ENCODE measurements at regions not wholly inside any gene's neighbourhood (a gene's known extent, or its start where the extent isn't known, plus 50 kb on each side); places are given as distances from the start of the nearest gene placed in this dataset.
A peak's percentile ranks its signal among the peaks of the same experiment; 100 is the strongest.
"Not testable (repeated sequence)": the region's sequence is repeated elsewhere in the genome, so short reads cannot be mapped to it uniquely, and the experiment has no call there.

- in situ Hi-C loops (cut with HindIII; ENCODE audit: low pct_ligation_motif_present, low pct_unique_long_range_greater_than_20kb, low sequenced_read_pairs) = no loop called here
- no peak for DNase-seq
These were observed 74.1 kb downstream of the SLC35B3 start for GRCh38 chr6:8361259-8361658.

- no peak for DNase-seq
- in situ Hi-C loops (cut with HindIII; ENCODE audit: low pct_ligation_motif_present, low pct_unique_long_range_greater_than_20kb, low sequenced_read_pairs) = no loop called here
These were observed 82.4 kb downstream of the SLC35B3 start for GRCh38 chr6:8352966-8353340.

- no peak for DNase-seq
- in situ Hi-C loops (cut with HindIII; ENCODE audit: low pct_ligation_motif_present, low pct_unique_long_range_greater_than_20kb, low sequenced_read_pairs) = no loop called here
These were observed 82.9 kb downstream of the SLC35B3 start for GRCh38 chr6:8352335-8352965.

- DNase-seq = no peak
- in situ Hi-C loops (cut with HindIII; ENCODE audit: low pct_ligation_motif_present, low pct_unique_long_range_greater_than_20kb, low sequenced_read_pairs) = no loop called here
These were observed 91.7 kb downstream of the SLC35B3 start for GRCh38 chr6:8343600-8343999.

- in situ Hi-C loops (cut with HindIII; ENCODE audit: low pct_ligation_motif_present, low pct_unique_long_range_greater_than_20kb, low sequenced_read_pairs) = no loop called here
- no peak for DNase-seq
These were observed 93.0 kb downstream of the SLC35B3 start for GRCh38 chr6:8342241-8342819.

- in situ Hi-C loops (cut with HindIII; ENCODE audit: low pct_ligation_motif_present, low pct_unique_long_range_greater_than_20kb, low sequenced_read_pairs) = no loop called here
- DNase-seq = no peak
These were observed 98.2 kb downstream of the SLC35B3 start for GRCh38 chr6:8337147-8337546.

- in situ Hi-C loops (cut with HindIII; ENCODE audit: low pct_ligation_motif_present, low pct_unique_long_range_greater_than_20kb, low sequenced_read_pairs) = no loop called here
- DNase-seq = no peak
These were observed 98.8 kb downstream of the SLC35B3 start for GRCh38 chr6:8336406-8337057.

- in situ Hi-C loops (cut with HindIII; ENCODE audit: low pct_ligation_motif_present, low pct_unique_long_range_greater_than_20kb, low sequenced_read_pairs) = no loop called here
- peak; percentile 33 for DNase-seq
These were observed 99.4 kb downstream of the SLC35B3 start for GRCh38 chr6:8335896-8336295.

- in situ Hi-C loops (cut with HindIII; ENCODE audit: low pct_ligation_motif_present, low pct_unique_long_range_greater_than_20kb, low sequenced_read_pairs) = no loop called here
- no peak for DNase-seq
These were observed 100.0 kb downstream of the SLC35B3 start for GRCh38 chr6:8335381-8335780.

GRCh38 chr6:8334113-8334512 is 101.2 kb downstream of the SLC35B3 start:
- no peak for DNase-seq
- in situ Hi-C loops (cut with HindIII; ENCODE audit: low pct_ligation_motif_present, low pct_unique_long_range_greater_than_20kb, low sequenced_read_pairs) = no loop called here

- in situ Hi-C loops (cut with HindIII; ENCODE audit: low pct_ligation_motif_present, low pct_unique_long_range_greater_than_20kb, low sequenced_read_pairs) = no loop called here
These were observed 105.8 kb downstream of the SLC35B3 start for GRCh38 chr6:8329562-8329961.

GRCh38 chr6:8325743-8326142 is 109.6 kb downstream of the SLC35B3 start:
- DNase-seq = no peak
- in situ Hi-C loops (cut with HindIII; ENCODE audit: low pct_ligation_motif_present, low pct_unique_long_range_greater_than_20kb, low sequenced_read_pairs) = no loop called here

More at GRCh38 chr6:8329562-8329961, 105.8 kb downstream of the SLC35B3 start:
- no peak for DNase-seq

- in situ Hi-C loops (cut with HindIII; ENCODE audit: low pct_ligation_motif_present, low pct_unique_long_range_greater_than_20kb, low sequenced_read_pairs) = no loop called here
- no peak for DNase-seq
These were observed 112.7 kb downstream of the SLC35B3 start for GRCh38 chr6:8322659-8323058.

GRCh38 chr6:8321671-8322404 is 113.5 kb downstream of the SLC35B3 start:
- DNase-seq = no peak
- in situ Hi-C loops (cut with HindIII; ENCODE audit: low pct_ligation_motif_present, low pct_unique_long_range_greater_than_20kb, low sequenced_read_pairs) = no loop called here

- in situ Hi-C loops (cut with HindIII; ENCODE audit: low pct_ligation_motif_present, low pct_unique_long_range_greater_than_20kb, low sequenced_read_pairs) = no loop called here
- DNase-seq = no peak
These were observed 120.2 kb downstream of the SLC35B3 start for GRCh38 chr6:8315154-8315553.

- DNase-seq = no peak
- in situ Hi-C loops (cut with HindIII; ENCODE audit: low pct_ligation_motif_present, low pct_unique_long_range_greater_than_20kb, low sequenced_read_pairs) = no loop called here
These were observed 133.8 kb downstream of the SLC35B3 start for GRCh38 chr6:8301502-8301901.

- in situ Hi-C loops (cut with HindIII; ENCODE audit: low pct_ligation_motif_present, low pct_unique_long_range_greater_than_20kb, low sequenced_read_pairs) = no loop called here
- no peak for DNase-seq
These were observed 136.3 kb downstream of the SLC35B3 start for GRCh38 chr6:8299034-8299433.

GRCh38 chr6:8282946-8283345 is 152.4 kb downstream of the SLC35B3 start:
- in situ Hi-C loops (cut with HindIII; ENCODE audit: low pct_ligation_motif_present, low pct_unique_long_range_greater_than_20kb, low sequenced_read_pairs); DNase-seq: not testable (repeated sequence)

- in situ Hi-C loops (cut with HindIII; ENCODE audit: low pct_ligation_motif_present, low pct_unique_long_range_greater_than_20kb, low sequenced_read_pairs) = no loop called here
- no peak for DNase-seq
These were observed 153.0 kb downstream of the SLC35B3 start for GRCh38 chr6:8282380-8282779.

Measured in ACHN (cell line).